Dendritic cell treated with granulocyte-macrophage colony-stimulating factor and Interleukin-4, amounts not matched to agents 40 ng/mL and 50 ng/mL, for 4 days (primary cell): ENCODE measurements at regions not wholly inside any gene's neighbourhood (a gene's known extent, or its start where the extent isn't known, plus 50 kb on each side); places are given as distances from the start of the nearest gene placed in this dataset.
"Not testable (repeated sequence)": the region's sequence is repeated elsewhere in the genome, so short reads cannot be mapped to it uniquely, and the experiment has no call there.

Experiments used
- H3K27ac Mint-ChIP-seq: one replicate; pipeline ENCODE4 v1.8.0; 2022; ENCODE audit warnings: mild to moderate bottlenecking, mixed read lengths
- H3K27me3 Mint-ChIP-seq: one replicate; pipeline ENCODE4 v1.8.0; 2022; ENCODE audit warnings: mild to moderate bottlenecking, mixed read lengths
- H3K36me3 Mint-ChIP-seq: one replicate; pipeline ENCODE4 v1.8.0; 2022; ENCODE audit warnings: low read depth, mixed read lengths
- H3K4me1 Mint-ChIP-seq: one replicate; pipeline ENCODE4 v1.8.0; 2022; ENCODE audit warnings: low read depth, mixed read lengths
- H3K4me3 Mint-ChIP-seq: one replicate; pipeline ENCODE4 v1.8.0; 2022; ENCODE audit warnings: mild to moderate bottlenecking, moderate library complexity, mixed read lengths
- H3K9me3 Mint-ChIP-seq: one replicate; pipeline ENCODE4 v1.8.0; 2022; ENCODE audit warnings: mixed read lengths
- intact Hi-C: fragments of 100-400 bp; cut with micrococcal nuclease; formaldehyde crosslinking; loops from one replicate; pipeline ENCODE4 v1.15.0; 2022

- H3K4me1 Mint-ChIP-seq, H3K4me3 Mint-ChIP-seq, H3K27me3 Mint-ChIP-seq, intact Hi-C loops, H3K27ac Mint-ChIP-seq, H3K36me3 Mint-ChIP-seq: not testable (repeated sequence)
- peaks cover 26% of the 10 kb centered on the region for H3K9me3 Mint-ChIP-seq
Observed at GRCh38 chr21:9731317-9731716, 790.1 kb upstream of the TPTE start.

DNA sequence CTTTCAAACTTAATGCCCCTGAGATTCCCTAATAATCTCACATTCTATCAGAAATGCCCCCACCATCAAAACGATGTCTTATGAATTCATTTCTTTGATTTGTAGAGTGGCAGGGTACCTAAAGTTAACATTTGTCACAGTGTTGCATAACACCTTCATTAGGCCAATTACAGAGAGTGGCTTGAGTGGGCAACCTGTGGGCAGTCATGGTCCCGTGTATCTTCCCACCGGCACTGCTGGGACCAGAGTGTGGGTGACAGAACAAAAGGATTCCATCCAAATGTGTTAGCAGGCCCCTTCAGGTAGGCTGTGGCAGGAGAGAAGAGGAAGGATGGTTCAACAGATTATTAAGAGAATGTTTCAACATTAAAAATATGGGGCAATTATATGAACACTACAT, 788.8 kb upstream of the TPTE start:
- H3K4me3 Mint-ChIP-seq, H3K36me3 Mint-ChIP-seq, H3K4me1 Mint-ChIP-seq, H3K27ac Mint-ChIP-seq, H3K27me3 Mint-ChIP-seq, intact Hi-C loops: not testable (repeated sequence)
- H3K9me3 Mint-ChIP-seq: peaks cover 14% of the 10 kb centered on the region

DNA sequence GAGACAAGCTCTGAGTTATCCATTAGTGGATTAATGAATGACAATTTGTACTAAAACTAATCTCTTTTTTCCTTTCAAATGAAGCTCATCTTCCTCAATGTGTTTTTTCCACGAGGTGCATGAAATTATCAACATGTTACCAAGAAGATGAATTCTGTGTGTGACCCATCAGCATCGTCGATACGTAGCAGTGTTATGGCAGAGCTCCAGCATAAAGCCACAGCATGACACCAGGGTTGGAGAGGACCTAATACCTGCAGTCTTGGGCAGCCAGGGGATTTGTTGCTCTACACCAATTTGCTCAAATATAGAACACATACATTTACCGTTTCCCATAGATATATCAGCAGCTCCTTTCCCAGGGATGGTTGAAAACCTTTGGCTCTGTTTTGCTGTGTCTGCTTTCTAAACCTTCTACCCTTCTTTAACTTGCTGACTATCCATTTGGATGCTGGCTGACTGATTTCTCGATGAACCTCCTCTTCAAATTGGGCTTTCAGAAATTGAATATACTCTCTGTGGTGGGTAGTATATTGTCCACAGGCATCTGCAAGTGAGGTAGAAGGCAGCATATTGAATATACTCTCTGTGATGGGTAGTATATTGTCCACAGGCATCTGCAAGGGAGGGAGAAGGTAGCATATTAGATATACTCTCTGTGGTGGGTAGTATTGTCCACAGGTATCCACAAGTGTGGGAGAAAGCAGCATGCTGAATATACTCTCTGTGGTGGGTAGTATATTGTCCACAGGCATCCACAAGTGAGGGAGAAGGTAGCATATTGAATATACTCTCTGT, 787.4 kb upstream of the TPTE start:
- H3K9me3 Mint-ChIP-seq: peaks cover 12% of the 10 kb centered on the region
- intact Hi-C loops, H3K27me3 Mint-ChIP-seq, H3K4me1 Mint-ChIP-seq, H3K27ac Mint-ChIP-seq, H3K4me3 Mint-ChIP-seq, H3K36me3 Mint-ChIP-seq: not testable (repeated sequence)

DNA sequence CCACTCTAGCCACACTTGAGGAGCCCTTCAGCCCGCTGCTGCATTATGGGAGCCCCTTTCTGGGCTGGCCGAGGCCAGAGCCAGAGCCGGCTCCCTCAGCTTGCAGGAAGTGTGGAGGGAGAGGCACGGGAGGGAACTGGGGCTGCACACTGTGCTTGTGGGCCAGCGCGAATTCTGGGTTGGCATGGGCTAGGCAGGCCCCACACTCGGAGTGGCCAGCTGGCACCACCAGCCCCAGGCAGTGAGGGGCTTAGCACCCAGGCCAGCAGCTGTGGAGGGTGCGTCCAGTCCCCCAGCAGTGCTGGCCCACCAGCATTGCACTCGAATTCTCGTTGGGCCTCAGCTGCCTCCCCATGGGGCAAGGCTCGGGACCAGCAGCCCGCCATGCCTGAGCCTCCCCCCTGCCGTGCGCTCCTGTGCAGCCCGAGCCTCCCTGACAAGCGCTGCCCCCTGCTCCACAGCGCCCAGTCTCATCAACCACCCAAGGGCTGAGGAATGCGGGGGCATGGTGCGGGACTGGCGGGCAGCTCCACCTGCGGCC, 785.9 kb upstream of the TPTE start:
- H3K27ac Mint-ChIP-seq: no peak overlapping the region
- H3K4me1 Mint-ChIP-seq: no peaks in the 10 kb centered on the region
- H3K9me3 Mint-ChIP-seq: peaks cover 27% of the 10 kb centered on the region
- no peaks in the 10 kb centered on the region for H3K36me3 Mint-ChIP-seq
- no peak overlapping the region for H3K4me3 Mint-ChIP-seq
- H3K27me3 Mint-ChIP-seq: no peaks in the 10 kb centered on the region
- intact Hi-C loops: no loop called here

GRCh38 chr21:9737301-9737700, 784.1 kb upstream of the TPTE start:
- H3K27ac Mint-ChIP-seq, H3K27me3 Mint-ChIP-seq, H3K4me3 Mint-ChIP-seq, H3K36me3 Mint-ChIP-seq, H3K4me1 Mint-ChIP-seq, intact Hi-C loops: not testable (repeated sequence)
- peaks cover 43% of the 10 kb centered on the region for H3K9me3 Mint-ChIP-seq

GRCh38 chr21:9737871-9738515, 783.4 kb upstream of the TPTE start:
- H3K4me3 Mint-ChIP-seq, H3K4me1 Mint-ChIP-seq, H3K27me3 Mint-ChIP-seq, H3K27ac Mint-ChIP-seq, H3K36me3 Mint-ChIP-seq, intact Hi-C loops: not testable (repeated sequence)
- peaks cover 43% of the 10 kb centered on the region for H3K9me3 Mint-ChIP-seq

GRCh38 chr21:9738527-9738926, 782.9 kb upstream of the TPTE start:
- no peaks in the 10 kb centered on the region for H3K36me3 Mint-ChIP-seq

DNA sequence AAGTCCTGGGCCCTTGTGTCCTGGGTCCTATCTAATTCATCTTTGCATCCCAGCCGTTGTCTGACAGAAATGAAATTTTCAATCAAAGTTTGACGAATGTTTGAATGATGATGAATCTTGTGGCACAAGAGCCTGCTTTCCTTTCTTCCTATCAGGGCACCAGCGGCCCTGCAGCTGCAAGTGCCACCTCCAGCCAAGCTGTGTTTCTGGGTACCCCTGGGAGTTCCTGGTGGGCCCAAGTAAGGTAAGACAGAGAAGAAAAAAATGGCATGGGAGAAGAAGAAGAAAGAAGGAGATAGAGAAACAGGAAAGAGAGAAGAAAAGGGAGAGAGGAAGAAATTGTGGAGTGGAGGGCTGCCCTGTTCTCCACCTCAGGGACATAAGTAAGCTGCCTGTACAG, 782.1 kb upstream of the TPTE start:
- H3K4me3 Mint-ChIP-seq: no peak overlapping the region
- H3K27ac Mint-ChIP-seq: no peak overlapping the region
- H3K36me3 Mint-ChIP-seq: no peaks in the 10 kb centered on the region
- H3K9me3 Mint-ChIP-seq: peaks cover 43% of the 10 kb centered on the region
- H3K27me3 Mint-ChIP-seq: no peaks in the 10 kb centered on the region
- intact Hi-C loops: no loop called here
- no peaks in the 10 kb centered on the region for H3K4me1 Mint-ChIP-seq

More at GRCh38 chr21:9738527-9738926, 782.9 kb upstream of the TPTE start:
- Mint-ChIP-seq H3K27ac (no peak overlapping the region), H3K4me1 (no peaks in the 10 kb centered on the region), H3K9me3 (peaks cover 43% of the 10 kb centered on the region), H3K4me3 (no peak overlapping the region), H3K27me3 (no peaks in the 10 kb centered on the region)
- intact Hi-C loops: no loop called here

DNA sequence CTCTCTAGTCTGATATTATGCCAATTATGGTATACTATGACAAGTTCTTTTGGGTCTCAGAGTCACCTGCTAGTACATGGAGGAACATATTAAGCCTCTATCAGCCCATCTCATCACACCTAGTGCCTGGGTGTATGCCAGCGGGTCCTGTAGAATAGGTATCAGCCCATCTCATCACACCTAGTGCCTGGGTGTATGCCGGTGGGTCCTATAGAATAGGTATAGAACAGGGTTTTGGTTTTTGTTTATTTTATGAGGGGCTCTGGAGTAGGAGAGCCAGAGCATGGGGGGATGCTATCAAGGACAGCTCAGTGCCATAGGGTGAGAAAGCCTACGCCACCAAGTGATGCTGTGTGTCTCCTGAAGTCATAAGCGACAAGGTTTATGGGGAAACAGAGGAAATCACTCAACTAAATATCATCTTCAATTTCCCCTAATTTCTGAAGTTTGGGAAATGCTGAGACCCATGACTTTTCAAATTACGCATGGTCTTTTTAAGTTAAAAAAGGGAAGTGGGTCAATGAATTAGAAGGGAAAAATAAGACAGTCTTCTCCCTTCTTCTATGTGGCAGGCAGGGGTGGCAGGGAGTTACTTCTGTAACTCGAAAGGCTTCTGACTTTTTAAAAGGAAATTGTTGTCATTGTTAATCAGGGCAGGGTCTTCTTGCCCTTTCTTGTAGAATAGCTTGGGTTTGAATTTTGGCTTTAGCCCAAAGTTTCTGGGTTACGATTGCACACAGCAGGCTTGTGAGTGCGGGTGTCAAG, 781.0 kb upstream of the TPTE start:
- H3K36me3 Mint-ChIP-seq, H3K4me3 Mint-ChIP-seq, H3K4me1 Mint-ChIP-seq, H3K27me3 Mint-ChIP-seq, intact Hi-C loops, H3K27ac Mint-ChIP-seq: not testable (repeated sequence)
- peaks cover 43% of the 10 kb centered on the region for H3K9me3 Mint-ChIP-seq

GRCh38 chr21:9740991-9741742, 780.2 kb upstream of the TPTE start:
- H3K27ac Mint-ChIP-seq, H3K4me1 Mint-ChIP-seq, H3K4me3 Mint-ChIP-seq, H3K36me3 Mint-ChIP-seq, intact Hi-C loops, H3K27me3 Mint-ChIP-seq: not testable (repeated sequence)
- H3K9me3 Mint-ChIP-seq: peaks cover 43% of the 10 kb centered on the region

GRCh38 chr21:9743566-9743965, 777.8 kb upstream of the TPTE start:
- H3K4me1 Mint-ChIP-seq, H3K27me3 Mint-ChIP-seq, intact Hi-C loops, H3K27ac Mint-ChIP-seq, H3K36me3 Mint-ChIP-seq, H3K4me3 Mint-ChIP-seq: not testable (repeated sequence)
- H3K9me3 Mint-ChIP-seq: peaks cover 36% of the 10 kb centered on the region

DNA sequence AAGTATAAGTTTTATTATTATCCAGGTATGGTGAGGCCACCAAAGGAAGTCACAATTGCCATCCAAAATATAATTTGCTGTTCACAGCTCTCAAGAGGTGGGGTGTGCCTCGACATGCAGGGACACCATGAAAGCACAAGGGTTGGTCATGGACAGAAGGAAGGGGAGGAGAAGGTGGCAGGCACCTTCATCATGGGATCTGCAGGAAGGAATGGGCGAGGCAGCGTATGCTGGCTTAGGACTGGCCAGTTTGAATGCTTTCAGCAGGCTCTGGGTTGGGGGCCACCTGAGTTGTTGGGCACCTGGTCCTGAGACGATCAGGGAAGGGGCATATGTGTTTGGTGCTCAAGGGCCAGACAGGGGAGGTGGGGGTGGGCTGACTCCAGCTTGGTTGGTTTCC, 777.2 kb upstream of the TPTE start:
- intact Hi-C loops, H3K36me3 Mint-ChIP-seq, H3K27ac Mint-ChIP-seq, H3K4me1 Mint-ChIP-seq, H3K4me3 Mint-ChIP-seq, H3K27me3 Mint-ChIP-seq: not testable (repeated sequence)
- H3K9me3 Mint-ChIP-seq: peaks cover 30% of the 10 kb centered on the region

GRCh38 chr21:9744593-9744992, 776.8 kb upstream of the TPTE start:
- peaks cover 25% of the 10 kb centered on the region for H3K9me3 Mint-ChIP-seq
- H3K4me1 Mint-ChIP-seq, H3K4me3 Mint-ChIP-seq, H3K27ac Mint-ChIP-seq, intact Hi-C loops, H3K36me3 Mint-ChIP-seq, H3K27me3 Mint-ChIP-seq: not testable (repeated sequence)
